Ureter (tissue), 1 donor: ENCODE measurements at regions not wholly inside any gene's neighbourhood (a gene's known extent, or its start where the extent isn't known, plus 50 kb on each side); places are given as distances from the start of the nearest gene placed in this dataset.
"Not testable (repeated sequence)": the region's sequence is repeated elsewhere in the genome, so short reads cannot be mapped to it uniquely, and the experiment has no call there.

ENCODE experiments used
- DNase-seq: peaks from one replicate; pipeline ENCODE4 v3.0.0-alpha.2; 2020; ENCODE audit warnings: low spot score
- donor health status: DM: yes; HTN: yes; CAD: no.

DNA sequence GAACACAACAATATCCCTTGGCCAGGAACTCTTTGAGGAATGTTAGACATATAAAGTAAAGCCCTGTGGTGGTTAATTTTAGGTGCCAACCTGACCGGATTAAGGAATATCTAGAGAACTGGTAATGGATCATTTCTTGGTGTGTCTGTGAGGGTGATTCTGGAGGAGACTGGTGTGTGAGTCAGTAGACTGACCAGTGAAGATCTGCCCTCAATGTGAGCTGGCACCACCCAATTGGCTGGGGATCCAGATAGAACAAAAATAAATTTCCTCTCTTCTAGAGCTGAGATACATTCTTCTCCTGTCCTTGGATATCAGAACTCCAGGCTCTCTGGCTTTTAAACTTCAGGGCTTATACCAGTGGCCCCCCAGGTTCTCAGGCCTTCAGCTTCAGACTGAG, 56.2 kb upstream of the TNPO1 start:
- no peak for DNase-seq

DNA sequence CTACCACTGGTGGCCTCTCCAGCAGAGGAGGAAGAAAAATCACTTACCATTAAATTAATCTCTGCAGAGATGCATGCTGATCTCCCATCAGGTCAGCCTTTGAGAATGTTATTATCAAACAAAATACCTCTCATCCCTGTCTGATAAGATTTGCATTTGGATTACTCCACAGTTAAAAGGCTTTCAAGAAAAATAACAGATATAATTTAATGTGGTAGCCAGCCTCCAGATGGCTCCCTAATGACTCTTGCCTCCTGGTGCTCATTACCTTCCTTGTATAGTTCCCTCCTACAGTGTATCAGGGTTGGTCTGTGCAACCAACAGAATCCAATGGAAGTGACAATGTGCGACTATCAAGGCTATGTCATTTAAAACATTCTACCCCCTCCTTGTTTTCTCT, 63.6 kb upstream of the TNPO1 start:
- no peak for DNase-seq

- DNase-seq: no peak
Observed at GRCh38 chr5:72749362-72749997, 67.0 kb upstream of the TNPO1 start.

GRCh38 chr5:72747826-72748225, 68.6 kb upstream of the TNPO1 start:
- no peak for DNase-seq

GRCh38 chr5:72746736-72747135, 69.7 kb upstream of the TNPO1 start:
- DNase-seq: no peak

DNA sequence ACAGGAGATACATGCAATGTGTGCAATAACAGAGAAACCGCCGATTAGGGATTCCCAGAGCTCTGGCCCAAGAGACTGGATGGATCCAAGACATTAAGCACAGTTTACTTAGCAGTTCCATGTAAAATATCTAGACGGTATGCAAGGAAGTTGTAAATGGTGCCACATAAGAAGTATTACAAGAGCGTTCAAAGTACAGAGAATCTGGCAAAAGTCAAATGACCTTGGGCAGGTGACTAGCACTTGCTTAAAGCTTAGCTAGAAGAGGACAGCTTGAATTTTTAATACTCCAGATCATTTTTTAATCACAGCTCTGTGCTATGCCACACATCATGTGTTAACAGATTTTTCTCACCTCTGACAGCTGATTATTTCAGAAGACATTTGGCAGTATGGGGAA, 72.3 kb upstream of the TNPO1 start:
- no peak for DNase-seq

DNA sequence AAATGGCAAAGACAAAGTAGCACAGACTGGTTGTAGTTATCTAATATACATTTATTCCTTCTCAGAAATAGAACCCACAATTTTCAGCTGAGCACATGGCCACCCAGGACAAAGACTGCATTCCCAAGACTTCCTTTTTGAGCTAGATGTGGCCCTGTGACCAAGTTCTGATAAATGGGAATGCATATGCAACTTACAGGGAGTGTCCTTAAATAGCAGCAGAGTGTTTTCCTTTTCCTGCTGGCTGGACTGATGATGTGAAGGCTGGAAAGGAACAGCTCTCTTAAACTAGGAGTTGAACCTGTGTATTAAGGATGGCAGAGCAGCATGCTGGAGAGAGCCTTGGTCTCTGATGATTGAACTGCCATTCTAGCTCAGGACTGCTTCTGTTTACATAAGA, 74.7 kb upstream of the TNPO1 start:
- DNase-seq: no peak

- no peak for DNase-seq
Observed at GRCh38 chr5:72733810-72734209, 82.7 kb upstream of the TNPO1 start.

DNA sequence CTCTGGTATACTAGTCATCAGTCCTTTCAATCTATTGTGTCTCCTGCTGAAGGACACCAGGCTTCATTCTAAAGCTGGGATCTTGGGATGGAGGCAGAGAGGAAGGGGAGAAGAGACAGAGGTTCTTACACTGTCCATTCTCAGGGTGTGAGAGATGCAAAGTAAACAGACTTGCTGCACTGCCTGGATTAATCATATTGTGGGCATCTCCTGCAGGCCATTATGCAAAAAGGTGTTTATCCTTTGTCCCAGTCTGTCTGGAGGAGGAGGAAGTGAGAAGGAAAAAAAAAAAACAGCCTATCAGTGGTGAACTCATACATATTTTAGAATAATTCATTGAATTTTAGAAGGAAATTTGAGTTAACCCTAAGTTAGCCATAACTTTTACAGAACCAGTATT, 92.9 kb upstream of the TNPO1 start:
- DNase-seq: no peak

- no peak for DNase-seq
Observed at GRCh38 chr5:72722792-72723452, 93.5 kb upstream of the TNPO1 start.

DNA sequence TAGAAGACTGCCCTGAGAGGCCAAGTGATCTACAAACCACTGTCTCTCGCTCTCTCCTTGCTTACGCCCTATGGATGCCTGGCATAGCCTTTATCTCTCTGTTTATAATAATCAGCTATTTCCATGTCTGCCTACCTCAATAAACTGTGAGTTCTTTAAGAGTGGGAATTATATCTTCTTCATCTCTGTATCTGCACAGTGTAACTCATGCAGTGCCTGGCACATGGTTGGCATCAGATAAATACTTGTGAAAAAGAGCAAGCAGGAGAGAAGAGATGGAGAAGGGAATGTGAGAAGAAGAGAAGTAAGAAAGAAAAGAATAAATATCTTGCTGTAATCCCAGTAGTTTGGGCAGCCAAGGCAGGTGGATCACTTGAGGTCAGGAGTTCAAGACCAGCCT, 94.6 kb upstream of the TNPO1 start:
- no peak for DNase-seq

DNA sequence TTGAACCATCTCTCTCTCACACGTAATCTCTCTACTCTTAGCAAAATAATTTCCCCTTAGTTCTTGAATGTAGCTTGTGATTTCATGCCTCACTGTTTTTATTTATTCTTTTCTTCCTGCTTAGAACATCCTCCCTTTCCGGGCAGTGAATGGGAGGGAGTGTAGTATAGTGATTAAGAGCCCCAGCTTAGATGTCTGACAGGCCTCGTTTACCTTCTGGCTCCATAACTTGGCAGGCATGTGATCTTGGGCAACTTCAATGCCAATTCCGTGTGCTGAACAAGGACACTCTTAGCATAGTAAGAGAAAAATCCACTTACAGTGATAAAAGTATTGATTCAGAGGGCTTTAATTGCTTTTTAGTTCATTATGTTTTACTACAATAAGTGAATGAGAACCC, 96.3 kb upstream of the TNPO1 start:
- DNase-seq: no peak

GRCh38 chr5:72711351-72711750, 105.1 kb upstream of the TNPO1 start:
- no peak for DNase-seq

DNA sequence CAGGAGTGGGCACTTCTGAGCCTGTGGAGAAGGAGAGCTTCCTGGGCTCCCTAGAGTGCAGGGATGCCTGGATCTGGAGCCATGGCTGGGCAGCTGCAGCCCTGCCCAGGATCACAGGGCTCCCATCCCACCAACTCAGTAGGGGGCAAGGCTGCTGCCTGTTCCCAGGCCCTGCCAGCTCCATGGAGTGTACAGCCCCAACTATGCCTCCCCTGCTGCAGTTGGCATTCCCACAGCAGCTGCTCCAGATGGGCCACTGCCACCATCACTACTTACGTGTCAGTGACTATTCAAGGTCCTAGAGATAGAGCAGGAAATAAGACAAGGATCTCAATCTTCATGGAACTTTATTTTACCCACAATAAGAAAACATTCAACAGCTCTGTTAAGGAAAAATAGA, 107.1 kb upstream of the TNPO1 start:
- DNase-seq: no peak

DNA sequence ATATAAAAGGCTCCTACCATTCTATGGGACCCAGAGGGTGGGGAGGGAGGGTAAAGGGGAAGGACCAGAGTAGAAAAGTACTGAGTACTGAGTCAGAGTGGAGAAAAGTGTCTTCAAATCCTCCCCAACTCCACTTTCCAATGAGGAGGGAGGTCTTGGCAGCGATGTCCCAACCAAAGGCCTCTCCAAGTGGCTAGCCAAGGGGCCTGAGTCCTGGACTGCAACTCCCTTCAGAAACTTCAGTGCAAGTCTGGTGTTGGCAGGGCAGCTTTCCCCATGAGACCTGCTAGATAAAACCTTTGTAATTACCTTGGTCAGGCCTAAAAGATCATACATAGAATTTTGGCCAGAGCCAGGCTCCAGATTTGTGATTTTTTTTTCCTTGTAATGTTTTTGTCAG, 111.3 kb upstream of the TNPO1 start:
- no peak for DNase-seq

DNA sequence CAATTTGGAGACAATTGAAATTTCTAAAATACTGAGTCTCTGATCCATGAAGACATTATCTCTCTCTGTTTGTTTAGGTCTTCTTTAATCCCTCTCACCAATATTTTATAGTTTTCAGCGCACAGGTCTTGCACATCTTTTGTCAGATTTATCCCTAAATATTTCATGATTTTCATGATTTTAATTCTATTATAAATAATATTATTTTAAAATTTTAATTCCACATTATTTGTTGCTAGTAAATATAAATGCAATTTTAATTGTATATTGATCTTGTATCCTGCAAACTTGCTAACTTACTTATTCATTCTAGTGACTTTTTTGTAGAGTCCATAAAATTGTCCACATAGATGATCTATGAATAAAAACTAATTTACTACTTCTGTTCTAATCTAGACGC, 112.6 kb upstream of the TNPO1 start:
- no peak for DNase-seq

GRCh38 chr5:72702881-72703434, 113.5 kb upstream of the TNPO1 start:
- DNase-seq: no peak

DNA sequence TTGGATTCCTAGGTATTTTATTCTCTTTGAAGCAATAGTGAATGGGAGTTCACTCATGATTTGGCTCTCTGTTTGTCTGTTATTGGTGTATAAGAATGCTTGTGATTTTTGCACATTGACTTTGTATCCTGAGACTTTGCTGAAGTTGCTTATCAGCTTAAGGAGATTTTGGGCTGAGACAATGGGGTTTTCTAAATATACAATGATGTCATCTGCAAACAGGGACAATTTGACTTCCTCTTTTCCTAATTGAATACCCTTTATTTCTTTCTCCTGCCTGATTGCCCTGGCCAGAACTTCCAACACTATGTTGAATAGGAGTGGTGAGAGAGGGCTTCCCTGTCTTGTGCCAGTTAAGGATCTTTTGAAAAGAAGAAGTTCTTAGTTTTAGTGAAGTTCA, 114.4 kb upstream of the TNPO1 start:
- not testable (repeated sequence) for DNase-seq

DNA sequence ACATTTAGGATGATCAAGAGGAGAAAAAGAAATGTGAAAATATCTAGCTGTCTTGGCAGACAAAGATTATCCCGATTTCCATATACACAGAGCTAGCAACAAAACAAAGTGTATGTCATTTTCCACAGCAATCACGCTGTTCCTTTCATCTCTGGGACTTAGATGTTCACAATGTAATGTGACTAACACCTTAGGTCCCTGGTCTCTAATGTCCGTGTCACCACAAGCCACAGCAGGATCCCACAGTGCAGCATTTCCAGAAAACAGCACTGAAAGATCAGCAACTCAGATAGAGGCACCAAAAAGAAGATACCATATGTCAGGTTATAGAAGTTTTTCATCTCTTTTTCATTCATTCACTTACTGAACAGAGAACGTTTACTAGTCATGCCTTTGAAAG, 118.0 kb upstream of the TNPO1 start:
- no peak for DNase-seq

GRCh38 chr5:72697622-72698021, 118.8 kb upstream of the TNPO1 start:
- no peak for DNase-seq

GRCh38 chr5:72695659-72696058, 120.8 kb upstream of the TNPO1 start:
- DNase-seq: no peak

DNA sequence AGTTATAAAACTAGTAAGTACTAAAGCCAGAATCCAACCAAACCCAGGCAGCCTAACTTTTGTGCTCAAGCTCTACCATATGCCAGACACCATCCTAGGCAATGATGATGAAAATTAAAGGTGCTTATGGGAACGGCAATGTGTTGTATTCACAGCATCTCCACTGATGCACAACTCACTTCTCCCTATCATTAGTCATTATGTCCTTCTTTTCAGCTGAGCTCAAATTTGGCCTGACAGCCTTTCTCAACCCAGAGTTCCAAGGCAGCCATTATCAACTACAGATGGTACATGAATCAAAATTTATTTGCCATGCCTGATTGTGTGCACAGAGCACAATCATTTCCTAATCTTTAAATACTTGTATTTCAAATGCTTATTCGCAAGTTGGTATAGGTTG, 121.6 kb upstream of the TNPO1 start:
- DNase-seq: no peak

GRCh38 chr5:72693546-72694205, 122.8 kb upstream of the TNPO1 start:
- DNase-seq: no peak
